ENCODE measurements at regions not wholly inside any gene's neighbourhood (a gene's known extent, or its start where the extent isn't known, plus 50 kb on each side); places are given as distances from the start of the nearest gene placed in this dataset.

DNA sequence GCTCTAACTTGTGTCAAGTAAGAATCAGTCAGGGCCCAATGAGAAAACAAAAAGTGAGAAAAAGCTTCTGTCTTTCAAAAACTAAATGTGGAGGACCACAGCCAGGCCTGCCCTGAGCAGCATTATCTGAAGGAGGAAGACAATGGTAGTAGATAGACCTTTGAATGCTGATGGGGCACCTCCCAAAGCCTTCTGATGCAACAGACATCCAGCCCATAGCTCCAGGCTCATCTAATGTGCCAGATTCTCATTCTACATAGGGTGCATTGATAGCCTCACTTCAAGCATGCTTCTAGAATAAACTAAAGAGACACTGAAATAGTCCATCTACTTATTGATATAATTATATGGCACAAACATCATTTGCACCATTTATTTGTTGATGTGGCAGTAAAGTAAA lies 351.6 kb downstream of the HHIPL2 start:
- H3K27ac ChIP-seq = no peak overlapping the region
- H3K4me1 ChIP-seq = no peaks in the 10 kb centered on the region
- H3K36me3 ChIP-seq (ENCODE audit: control insufficient read depth, insufficient read depth, low read length) = no peaks in the 10 kb centered on the region
- TF ChIP-seq, protein P1, sequence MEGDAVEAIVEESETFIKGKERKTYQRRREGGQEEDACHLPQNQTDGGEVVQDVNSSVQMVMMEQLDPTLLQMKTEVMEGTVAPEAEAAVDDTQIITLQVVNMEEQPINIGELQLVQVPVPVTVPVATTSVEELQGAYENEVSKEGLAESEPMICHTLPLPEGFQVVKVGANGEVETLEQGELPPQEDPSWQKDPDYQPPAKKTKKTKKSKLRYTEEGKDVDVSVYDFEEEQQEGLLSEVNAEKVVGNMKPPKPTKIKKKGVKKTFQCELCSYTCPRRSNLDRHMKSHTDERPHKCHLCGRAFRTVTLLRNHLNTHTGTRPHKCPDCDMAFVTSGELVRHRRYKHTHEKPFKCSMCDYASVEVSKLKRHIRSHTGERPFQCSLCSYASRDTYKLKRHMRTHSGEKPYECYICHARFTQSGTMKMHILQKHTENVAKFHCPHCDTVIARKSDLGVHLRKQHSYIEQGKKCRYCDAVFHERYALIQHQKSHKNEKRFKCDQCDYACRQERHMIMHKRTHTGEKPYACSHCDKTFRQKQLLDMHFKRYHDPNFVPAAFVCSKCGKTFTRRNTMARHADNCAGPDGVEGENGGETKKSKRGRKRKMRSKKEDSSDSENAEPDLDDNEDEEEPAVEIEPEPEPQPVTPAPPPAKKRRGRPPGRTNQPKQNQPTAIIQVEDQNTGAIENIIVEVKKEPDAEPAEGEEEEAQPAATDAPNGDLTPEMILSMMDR (IDR thresholded peaks at IDR 0.05) = no peak
- H3K4me2 ChIP-seq (ENCODE audit: low read length) = no peak overlapping the region
- no peaks in the 10 kb centered on the region for H3K9me3 ChIP-seq (ENCODE audit: control insufficient read depth, low read length)
- H3K9ac ChIP-seq = no peak overlapping the region
- no peak overlapping the region for H3K4me3 ChIP-seq (ENCODE audit: low read depth, low read length)
- H2AFZ ChIP-seq = no peak overlapping the region
- H3K27me3 ChIP-seq (ENCODE audit: control insufficient read depth, insufficient read depth, low read length) = no peaks in the 10 kb centered on the region
- H3K79me2 ChIP-seq = no peaks in the 10 kb centered on the region

DNA sequence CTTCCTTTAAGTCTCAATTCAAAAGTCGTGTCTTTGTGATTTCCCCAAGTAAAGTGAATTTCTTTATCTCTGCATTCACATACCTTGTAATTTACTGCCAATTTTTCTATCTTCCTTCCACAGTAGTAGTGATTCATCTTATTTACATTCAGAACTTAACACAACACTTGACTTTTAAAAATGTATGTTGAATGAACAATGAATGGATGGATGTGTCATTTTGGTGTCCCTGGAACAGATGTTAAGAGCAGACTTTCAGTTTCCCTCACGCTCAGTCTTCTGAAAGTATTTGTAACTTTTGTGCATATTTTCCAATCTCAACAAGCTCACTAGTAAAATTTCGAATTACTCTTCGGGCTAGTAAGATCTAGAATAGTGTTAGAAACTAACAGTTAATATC lies 352.0 kb downstream of the HHIPL2 start:
- TF ChIP-seq, protein P1 (IDR thresholded peaks at IDR 0.05) = no peak
- H3K4me2 ChIP-seq (ENCODE audit: low read length) = no peak overlapping the region
- no peaks in the 10 kb centered on the region for H3K9me3 ChIP-seq (ENCODE audit: control insufficient read depth, low read length)
- no peaks in the 10 kb centered on the region for H3K4me1 ChIP-seq
- no peaks in the 10 kb centered on the region for H3K27me3 ChIP-seq (ENCODE audit: control insufficient read depth, insufficient read depth, low read length)
- no peak overlapping the region for H2AFZ ChIP-seq
- no peak overlapping the region for H3K4me3 ChIP-seq (ENCODE audit: low read depth, low read length)
- H3K79me2 ChIP-seq = no peaks in the 10 kb centered on the region
- no peaks in the 10 kb centered on the region for H3K36me3 ChIP-seq (ENCODE audit: control insufficient read depth, insufficient read depth, low read length)
- no peak overlapping the region for H3K27ac ChIP-seq
- H3K9ac ChIP-seq = no peak overlapping the region

DNA sequence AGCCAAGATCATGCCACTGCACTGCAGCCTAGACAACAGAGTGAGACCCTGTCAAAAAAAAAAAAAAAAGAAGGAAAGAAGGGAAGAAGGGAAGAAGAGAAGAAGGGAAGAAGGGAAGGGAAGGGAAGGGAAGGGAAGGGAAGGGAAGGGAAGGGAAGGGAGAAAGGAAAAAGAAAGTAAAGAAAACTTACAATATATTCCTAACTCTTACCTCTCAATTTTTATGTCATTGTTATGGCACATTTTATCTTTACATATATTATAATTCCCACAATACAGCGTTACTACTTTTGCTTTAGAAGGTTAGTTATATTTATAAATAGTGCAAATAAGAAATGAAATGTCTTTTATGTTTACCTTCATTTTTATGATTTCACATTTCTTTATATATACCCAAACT lies 358.7 kb downstream of the HHIPL2 start:
- no peak overlapping the region for H3K27ac ChIP-seq
- H3K9me3 ChIP-seq (ENCODE audit: control insufficient read depth, low read length) = no peaks in the 10 kb centered on the region
- H3K9ac ChIP-seq = no peak overlapping the region
- no peaks in the 10 kb centered on the region for H3K4me1 ChIP-seq
- no peak overlapping the region for H3K4me2 ChIP-seq (ENCODE audit: low read length)
- H3K4me3 ChIP-seq (ENCODE audit: low read depth, low read length) = no peak overlapping the region
- TF ChIP-seq, protein P1 (IDR thresholded peaks at IDR 0.05) = no peak
- no peaks in the 10 kb centered on the region for H3K79me2 ChIP-seq
- no peaks in the 10 kb centered on the region for H3K27me3 ChIP-seq (ENCODE audit: control insufficient read depth, insufficient read depth, low read length)
- H3K36me3 ChIP-seq (ENCODE audit: control insufficient read depth, insufficient read depth, low read length) = no peaks in the 10 kb centered on the region
- no peak overlapping the region for H2AFZ ChIP-seq

DNA sequence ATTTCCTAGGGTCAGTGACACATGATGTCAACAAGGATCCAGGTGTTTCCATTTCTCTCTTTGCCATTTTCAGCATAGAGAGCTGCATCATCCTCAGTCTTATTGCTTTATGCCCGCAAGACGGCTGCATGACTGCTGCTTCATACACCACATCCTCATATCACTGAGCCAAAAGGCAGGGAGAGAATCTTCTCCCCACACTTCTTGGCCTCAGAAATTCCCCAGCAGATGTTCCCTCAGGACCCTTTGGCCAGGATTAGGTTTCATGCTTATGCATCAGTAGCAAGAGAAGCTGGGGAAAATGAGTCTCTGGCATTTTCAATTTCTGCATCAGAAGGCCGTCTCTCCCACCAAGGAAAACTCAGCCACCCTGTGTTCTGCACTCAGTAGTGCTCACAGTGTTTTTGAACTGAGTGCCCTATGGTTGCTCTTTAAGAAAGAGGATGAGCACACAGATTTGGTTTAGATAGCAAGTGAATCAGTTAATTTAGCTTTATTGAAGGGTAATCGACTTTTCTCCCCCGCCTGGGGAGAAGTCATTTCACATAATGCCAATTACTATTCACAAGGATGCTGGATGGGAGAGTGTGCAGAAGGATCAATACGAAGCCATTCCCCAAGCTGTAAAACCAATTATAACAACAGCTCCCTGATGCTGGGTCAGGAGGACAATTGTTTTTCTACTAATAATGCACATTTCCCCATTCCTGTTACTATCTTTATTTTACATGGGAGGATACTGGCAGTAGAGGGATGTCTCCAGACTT lies 360.2 kb downstream of the HHIPL2 start:
- no peak overlapping the region for H3K4me3 ChIP-seq (ENCODE audit: low read depth, low read length)
- no peak overlapping the region for H3K27ac ChIP-seq
- H3K9ac ChIP-seq = no peak overlapping the region
- no peak overlapping the region for H2AFZ ChIP-seq
- H3K9me3 ChIP-seq (ENCODE audit: control insufficient read depth, low read length) = no peaks in the 10 kb centered on the region
- H3K4me1 ChIP-seq = no peaks in the 10 kb centered on the region
- no peaks in the 10 kb centered on the region for H3K79me2 ChIP-seq
- TF ChIP-seq, protein P1 (IDR thresholded peaks at IDR 0.05) = no peak
- H3K27me3 ChIP-seq (ENCODE audit: control insufficient read depth, insufficient read depth, low read length) = no peaks in the 10 kb centered on the region
- no peaks in the 10 kb centered on the region for H3K36me3 ChIP-seq (ENCODE audit: control insufficient read depth, insufficient read depth, low read length)
- no peak overlapping the region for H3K4me2 ChIP-seq (ENCODE audit: low read length)

DNA sequence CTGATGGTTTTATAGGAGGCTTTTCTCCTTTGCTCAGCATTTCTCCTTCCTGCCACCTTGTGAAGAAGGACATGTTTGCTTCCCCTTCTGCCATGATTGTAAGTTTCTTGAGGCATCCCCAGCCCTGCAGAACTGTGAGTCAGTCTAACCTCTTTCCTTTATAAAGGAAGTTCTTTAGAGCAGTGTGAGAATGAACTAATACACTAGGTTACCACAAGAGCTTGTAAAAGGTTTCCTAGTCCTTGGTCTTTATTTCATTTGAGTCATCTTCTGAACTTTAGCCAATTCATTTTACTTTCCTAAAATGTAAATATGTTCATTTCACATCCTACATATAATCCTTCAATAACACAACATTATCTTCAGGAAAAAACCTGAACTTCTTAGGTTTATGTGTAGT lies 365.3 kb downstream of the HHIPL2 start:
- TF ChIP-seq, protein P1 (IDR thresholded peaks at IDR 0.05) = no peak
- Histone ChIP-seq H2AFZ (no peak overlapping the region), H3K27ac (no peak overlapping the region), H3K4me2 (ENCODE audit: low read length) (no peak overlapping the region), H3K9me3 (ENCODE audit: control insufficient read depth, low read length) (no peaks in the 10 kb centered on the region), H3K9ac (no peak overlapping the region), H3K79me2 (no peaks in the 10 kb centered on the region), H3K27me3 (ENCODE audit: control insufficient read depth, insufficient read depth, low read length) (no peaks in the 10 kb centered on the region), H3K4me1 (no peaks in the 10 kb centered on the region), H3K4me3 (ENCODE audit: low read depth, low read length) (no peak overlapping the region), H3K36me3 (ENCODE audit: control insufficient read depth, insufficient read depth, low read length) (no peaks in the 10 kb centered on the region)
